ENCODE measurements at regions not wholly inside any gene's neighbourhood (a gene's known extent, or its start where the extent isn't known, plus 50 kb on each side); places are given as distances from the start of the nearest gene placed in this dataset.

DNA sequence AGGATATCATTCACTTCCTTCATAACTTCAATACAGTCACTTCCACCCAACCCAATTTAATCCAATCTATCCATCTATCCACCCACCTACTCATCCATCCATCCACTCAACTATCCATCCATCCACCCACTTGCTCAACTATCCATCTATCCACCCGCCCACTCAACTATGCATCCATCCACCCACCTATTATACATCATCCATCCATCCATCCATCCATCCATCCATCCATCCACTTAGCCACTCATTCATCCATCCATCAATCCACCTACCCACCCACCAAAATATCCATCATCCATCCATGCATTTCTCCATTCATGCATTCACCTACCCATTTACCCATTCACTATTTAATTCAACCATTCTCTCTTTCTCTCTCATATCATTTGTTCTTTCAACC lies 179.5 kb downstream of the HAPSTR1 start:
- no peak overlapping the region for H3K4me3 ChIP-seq (replicated peaks in 1 of 3)
- no peak for DNase-seq
- intact Hi-C loops (cut with DNase I): no loop called here
- TF ChIP-seq, protein P1, sequence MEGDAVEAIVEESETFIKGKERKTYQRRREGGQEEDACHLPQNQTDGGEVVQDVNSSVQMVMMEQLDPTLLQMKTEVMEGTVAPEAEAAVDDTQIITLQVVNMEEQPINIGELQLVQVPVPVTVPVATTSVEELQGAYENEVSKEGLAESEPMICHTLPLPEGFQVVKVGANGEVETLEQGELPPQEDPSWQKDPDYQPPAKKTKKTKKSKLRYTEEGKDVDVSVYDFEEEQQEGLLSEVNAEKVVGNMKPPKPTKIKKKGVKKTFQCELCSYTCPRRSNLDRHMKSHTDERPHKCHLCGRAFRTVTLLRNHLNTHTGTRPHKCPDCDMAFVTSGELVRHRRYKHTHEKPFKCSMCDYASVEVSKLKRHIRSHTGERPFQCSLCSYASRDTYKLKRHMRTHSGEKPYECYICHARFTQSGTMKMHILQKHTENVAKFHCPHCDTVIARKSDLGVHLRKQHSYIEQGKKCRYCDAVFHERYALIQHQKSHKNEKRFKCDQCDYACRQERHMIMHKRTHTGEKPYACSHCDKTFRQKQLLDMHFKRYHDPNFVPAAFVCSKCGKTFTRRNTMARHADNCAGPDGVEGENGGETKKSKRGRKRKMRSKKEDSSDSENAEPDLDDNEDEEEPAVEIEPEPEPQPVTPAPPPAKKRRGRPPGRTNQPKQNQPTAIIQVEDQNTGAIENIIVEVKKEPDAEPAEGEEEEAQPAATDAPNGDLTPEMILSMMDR (IDR thresholded peaks at IDR 0.05): no peak
- TF ChIP-seq POLR2A (IDR thresholded peaks at IDR 0.05): no peak
- no peaks in the 10 kb centered on the region for H3K9me3 ChIP-seq
- no peaks in the 10 kb centered on the region for H3K4me1 ChIP-seq
- 92 to 94% methylated on average over 1 of the region's 1 CpG for WGBS, 2 donors
- no peaks in the 10 kb centered on the region for H3K27me3 ChIP-seq
- no peaks in the 10 kb centered on the region for H3K36me3 ChIP-seq
- no peak overlapping the region for H3K27ac ChIP-seq

- TF ChIP-seq, protein P1 (IDR thresholded peaks at IDR 0.05): no peak
- TF ChIP-seq POLR2A (IDR thresholded peaks at IDR 0.05): no peak
- no peak overlapping the region for H3K27ac ChIP-seq
- intact Hi-C loops (cut with DNase I): no loop called here
Measured at GRCh38 chr16:9271841-9272240, 180.4 kb downstream of the HAPSTR1 start.

GRCh38 chr16:9275377-9275776 lies 183.9 kb downstream of the HAPSTR1 start:
- no peak for DNase-seq
- H3K4me3 ChIP-seq (replicated peaks in 1 of 3): no peak overlapping the region
- no peaks in the 10 kb centered on the region for H3K9me3 ChIP-seq
- no peaks in the 10 kb centered on the region for H3K36me3 ChIP-seq
- no peak overlapping the region for H3K27ac ChIP-seq
- 69 to 80% methylated on average over 7 of the region's 7 CpGs for WGBS, 2 donors
- H3K4me1 ChIP-seq: no peaks in the 10 kb centered on the region
- intact Hi-C loops (cut with DNase I): no loop called here
- no peak for TF ChIP-seq POLR2A (IDR thresholded peaks at IDR 0.05)
- TF ChIP-seq, protein P1 (IDR thresholded peaks at IDR 0.05): no peak
- no peaks in the 10 kb centered on the region for H3K27me3 ChIP-seq

More at GRCh38 chr16:9271841-9272240, 180.4 kb downstream of the HAPSTR1 start:
- no peak overlapping the region for H3K4me3 ChIP-seq (replicated peaks in 1 of 3)
- no peaks in the 10 kb centered on the region for H3K4me1 ChIP-seq
- DNase-seq: no peak
- 78 to 84% methylated on average over 3 of the region's 3 CpGs for WGBS, 2 donors
- H3K9me3 ChIP-seq: no peaks in the 10 kb centered on the region
- H3K36me3 ChIP-seq: no peaks in the 10 kb centered on the region
- no peaks in the 10 kb centered on the region for H3K27me3 ChIP-seq

GRCh38 chr16:9275816-9276354 lies 184.4 kb downstream of the HAPSTR1 start:
- no peak overlapping the region for H3K4me3 ChIP-seq (replicated peaks in 1 of 3)
- H3K36me3 ChIP-seq: no peaks in the 10 kb centered on the region
- TF ChIP-seq, protein P1 (IDR thresholded peaks at IDR 0.05): no peak
- TF ChIP-seq POLR2A (IDR thresholded peaks at IDR 0.05): no peak

GRCh38 chr16:9279291-9280068 lies 188.0 kb downstream of the HAPSTR1 start:
- no peak for DNase-seq
- Histone ChIP-seq H3K9me3 (no peaks in the 10 kb centered on the region), H3K27me3 (no peaks in the 10 kb centered on the region), H3K4me1 (no peaks in the 10 kb centered on the region), H3K36me3 (no peaks in the 10 kb centered on the region), H3K27ac (no peak overlapping the region), H3K4me3 (replicated peaks in 1 of 3) (no peak overlapping the region)
- 69 to 75% methylated on average over 5 of the region's 5 CpGs for whole genome bisulfite sequencing, 2 donors
- TF ChIP-seq, protein P1 (IDR thresholded peaks at IDR 0.05): no peak
- no peak for TF ChIP-seq POLR2A (IDR thresholded peaks at IDR 0.05)
- intact Hi-C loops (cut with DNase I): no loop called here

More at GRCh38 chr16:9275816-9276354, 184.4 kb downstream of the HAPSTR1 start:
- DNase-seq: no peak
- Histone ChIP-seq H3K27me3 (no peaks in the 10 kb centered on the region), H3K4me1 (no peaks in the 10 kb centered on the region), H3K9me3 (no peaks in the 10 kb centered on the region), H3K27ac (no peak overlapping the region)
- 55 to 61% methylated on average over 4 of the region's 4 CpGs for WGBS, 2 donors
- intact Hi-C loops (cut with DNase I): no loop called here

Measured in thyroid gland (tissue), 4 donors.